Lung (tissue), 11 donors: ENCODE measurements at regions not wholly inside any gene's neighbourhood (a gene's known extent, or its start where the extent isn't known, plus 50 kb on each side); places are given as distances from the start of the nearest gene placed in this dataset.
A peak's percentile ranks its signal among the peaks of the same experiment; 100 is the strongest.

Experiments used
- ATAC-seq: fragments of 200-7000 bp; cut with Tn5 transposase; one replicate; pipeline ENCODE4 v1.9.1; 2020; ENCODE audit warnings: moderate number of reproducible peaks; ENCODE audit not compliant: insufficient read depth, low FRiP score
- DNase-seq, 3 donors: peaks; one replicate each; pipeline ENCODE4 v3.0.0-alpha.2; 2013 to 2017
- H3K27ac ChIP-seq, 2 donors: one replicate each; pipeline ENCODE4 v1.5.1; 2013; ENCODE audit warnings: mild to moderate bottlenecking in 2 of 2, moderate library complexity in 2 of 2, control low read depth in 1 of 2, inconsistent platforms in 1 of 2, low read depth in 1 of 2, low read length in 1 of 2
- H3K27me3 ChIP-seq, 3 donors: one replicate each; pipeline ENCODE4 v1.5.1; 2013; ENCODE audit warnings: low read length in 2 of 3; ENCODE audit not compliant: control insufficient read depth in 3 of 3, insufficient read depth in 3 of 3
- H3K36me3 ChIP-seq, 4 donors: one replicate each; pipeline ENCODE4 v1.5.1; 2013; ENCODE audit warnings: low read length in 4 of 4, mild to moderate bottlenecking in 1 of 4, moderate library complexity in 1 of 4; ENCODE audit not compliant: control insufficient read depth in 4 of 4, insufficient read depth in 4 of 4
- H3K4me1 ChIP-seq, 5 donors: one replicate each; pipeline ENCODE4 v1.5.1; 2013; ENCODE audit warnings: low read length in 5 of 5, mild to moderate bottlenecking in 2 of 5, moderate library complexity in 1 of 5; ENCODE audit not compliant: control insufficient read depth in 5 of 5, insufficient read depth in 5 of 5
- H3K4me3 ChIP-seq: one replicate; pipeline ENCODE4 v1.5.1; 2013; ENCODE audit warnings: mild to moderate bottlenecking, control low read depth, moderate library complexity
- H3K9ac ChIP-seq, 2 donors: one replicate each; pipeline ENCODE4 v1.5.1; 2013; ENCODE audit warnings: low read length in 2 of 2, control low read depth in 1 of 2; ENCODE audit not compliant: insufficient read depth in 1 of 2
- H3K9me3 ChIP-seq, 4 donors: one replicate each; pipeline ENCODE4 v1.5.1; 2013; ENCODE audit warnings: low read length in 3 of 4, mild to moderate bottlenecking in 1 of 4, moderate library complexity in 1 of 4; ENCODE audit not compliant: control insufficient read depth in 4 of 4, insufficient read depth in 3 of 4
- WGBS, 2 donors: extraction: QIAGEN DNeasy Blood & Tissue Kit; methylation state at CpG; one replicate each; pipeline ENCODE4 v1.1.7; 2013; 5-methylcytosine and 5-hydroxymethylcytosine counted together
- TF ChIP-seq, protein P1 (sequence below): IDR thresholded peaks from 2 replicates; pipeline ENCODE4 v1.5.1; 2012; ENCODE audit warnings: mild to moderate bottlenecking; ENCODE audit errors: control extremely low read depth, extremely low read depth
- donor health status: control.
- donor health status: control.
- donor health status: Bipolar disorder and iron deficiency.
- donor health status: healthy.
- donor health status: DM: yes; HTN: yes; CAD: no.

DNA sequence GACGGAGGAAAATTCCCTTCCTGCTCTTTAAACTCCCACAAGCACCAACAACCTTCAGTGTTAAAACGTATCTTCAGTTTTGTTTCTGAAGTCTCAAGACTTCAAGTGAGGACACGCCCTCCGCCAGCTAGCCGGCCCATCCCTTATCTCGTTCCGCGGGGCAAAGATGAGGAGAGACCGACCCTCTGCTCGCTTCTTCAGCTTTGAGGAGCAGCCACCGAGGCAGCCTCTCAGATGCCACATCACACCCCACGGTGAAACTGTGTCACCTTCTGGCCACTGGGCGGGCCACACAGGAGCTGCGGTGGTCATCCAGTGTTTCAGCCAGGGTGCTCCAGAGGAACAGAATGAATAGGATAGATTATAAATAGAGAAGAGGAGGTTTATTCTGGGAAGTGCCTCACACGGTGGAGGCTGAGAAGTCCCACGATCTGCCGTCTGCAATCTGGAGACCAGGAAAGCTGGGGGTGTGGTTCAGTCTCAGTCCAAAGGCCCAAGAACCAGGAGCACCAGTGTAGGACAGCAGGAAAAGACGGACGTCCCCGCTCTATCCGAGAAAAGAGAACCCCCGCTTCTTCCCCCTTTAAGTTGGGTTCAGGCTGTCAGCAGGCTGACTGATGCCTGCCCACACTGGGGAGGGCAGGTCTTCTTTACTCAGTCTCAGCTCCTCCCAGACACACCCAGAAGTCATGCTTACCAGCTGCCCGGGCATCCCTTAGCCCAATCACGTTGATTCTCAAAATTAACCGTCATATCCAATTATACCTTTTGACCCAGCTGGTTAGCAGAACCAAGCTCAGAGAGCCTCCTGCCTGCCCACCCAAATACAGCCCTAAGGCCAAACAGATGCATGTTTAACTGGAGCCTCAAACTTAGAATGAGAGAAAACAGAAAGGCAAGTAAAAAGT, 399.7 kb upstream of the ID2 start:
- TF ChIP-seq, protein P1, sequence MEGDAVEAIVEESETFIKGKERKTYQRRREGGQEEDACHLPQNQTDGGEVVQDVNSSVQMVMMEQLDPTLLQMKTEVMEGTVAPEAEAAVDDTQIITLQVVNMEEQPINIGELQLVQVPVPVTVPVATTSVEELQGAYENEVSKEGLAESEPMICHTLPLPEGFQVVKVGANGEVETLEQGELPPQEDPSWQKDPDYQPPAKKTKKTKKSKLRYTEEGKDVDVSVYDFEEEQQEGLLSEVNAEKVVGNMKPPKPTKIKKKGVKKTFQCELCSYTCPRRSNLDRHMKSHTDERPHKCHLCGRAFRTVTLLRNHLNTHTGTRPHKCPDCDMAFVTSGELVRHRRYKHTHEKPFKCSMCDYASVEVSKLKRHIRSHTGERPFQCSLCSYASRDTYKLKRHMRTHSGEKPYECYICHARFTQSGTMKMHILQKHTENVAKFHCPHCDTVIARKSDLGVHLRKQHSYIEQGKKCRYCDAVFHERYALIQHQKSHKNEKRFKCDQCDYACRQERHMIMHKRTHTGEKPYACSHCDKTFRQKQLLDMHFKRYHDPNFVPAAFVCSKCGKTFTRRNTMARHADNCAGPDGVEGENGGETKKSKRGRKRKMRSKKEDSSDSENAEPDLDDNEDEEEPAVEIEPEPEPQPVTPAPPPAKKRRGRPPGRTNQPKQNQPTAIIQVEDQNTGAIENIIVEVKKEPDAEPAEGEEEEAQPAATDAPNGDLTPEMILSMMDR = no peak
- no peak for DNase-seq
- no peak for ATAC-seq
- Histone ChIP-seq H3K4me1 (peaks cover 0 to 8% (median 0%) of the 10 kb centered on the region in 5 donors), H3K36me3 (no peaks in the 10 kb centered on the region), H3K4me3 (no peak overlapping the region), H3K9ac (no peak overlapping the region), H3K27me3 (no peaks in the 10 kb centered on the region), H3K27ac (no peak overlapping the region), H3K9me3 (no peaks in the 10 kb centered on the region)
- 78 to 90% methylated on average over 25 of the region's 25 CpGs for WGBS, 2 donors

DNA sequence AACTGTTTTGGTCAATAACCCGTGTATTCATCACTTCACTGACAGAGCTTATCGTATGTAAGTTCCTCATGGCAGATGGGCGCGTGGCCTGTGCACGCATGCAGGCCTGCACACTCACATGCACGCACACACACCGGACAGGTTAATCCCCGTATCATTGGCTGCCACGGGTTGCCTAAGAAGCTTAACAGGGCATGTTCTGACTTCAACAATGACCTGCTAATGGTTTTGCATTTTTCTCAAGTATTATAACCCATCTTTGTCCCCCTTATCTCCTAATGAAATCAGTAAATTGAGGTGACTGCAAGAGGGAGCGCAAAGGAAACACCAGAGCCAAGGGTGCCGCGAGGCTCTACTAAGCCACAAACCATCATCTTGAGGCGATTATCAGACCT, 399.0 kb upstream of the ID2 start:
- no peak for ATAC-seq
- no peaks in the 10 kb centered on the region for H3K9me3 ChIP-seq
- no peak for DNase-seq
- H3K9ac ChIP-seq = no peak overlapping the region
- no peaks in the 10 kb centered on the region for H3K27me3 ChIP-seq
- H3K4me3 ChIP-seq = no peak overlapping the region
- WGBS, 2 donors = 87 to 88% methylated on average over 13 of the region's 13 CpGs
- H3K36me3 ChIP-seq = no peaks in the 10 kb centered on the region
- peaks cover 0 to 7% (median 0%) of the 10 kb centered on the region in 5 donors for H3K4me1 ChIP-seq
- TF ChIP-seq, protein P1 = no peak
- no peak overlapping the region for H3K27ac ChIP-seq

DNA sequence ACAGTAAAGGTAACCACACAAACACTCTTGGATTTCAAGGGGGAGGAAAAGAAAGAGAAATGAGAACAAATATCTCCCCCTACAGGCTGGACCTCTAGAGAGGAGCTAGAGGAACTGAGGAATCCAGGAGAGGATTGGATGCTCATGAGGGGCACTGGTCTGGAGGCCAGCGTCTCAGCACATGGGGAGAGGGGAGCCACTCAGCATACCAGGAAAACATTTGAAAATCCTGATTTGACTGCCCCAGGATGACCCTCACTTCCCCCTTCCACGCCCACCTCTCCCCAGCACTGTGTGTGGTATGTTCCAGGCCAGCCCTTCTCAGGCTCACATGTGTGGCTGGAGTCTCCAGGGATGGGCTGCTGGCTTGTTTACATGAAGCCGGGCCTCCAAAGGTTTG, 396.8 kb upstream of the ID2 start:
- no peaks in the 10 kb centered on the region for H3K36me3 ChIP-seq
- H3K4me3 ChIP-seq = no peak overlapping the region
- ATAC-seq (no peak), DNase-seq (peak in 2 of 3 donors; percentile 23 to 42)
- peaks cover 0 to 4% (median 0%) of the 10 kb centered on the region in 5 donors for H3K4me1 ChIP-seq
- no peaks in the 10 kb centered on the region for H3K27me3 ChIP-seq
- no peaks in the 10 kb centered on the region for H3K9me3 ChIP-seq
- TF ChIP-seq, protein P1 = no peak
- no peak overlapping the region for H3K9ac ChIP-seq
- no peak overlapping the region for H3K27ac ChIP-seq
- WGBS, 2 donors = 68 to 78% methylated on average over 3 of the region's 3 CpGs
